ENCODE measurements at regions not wholly inside any gene's neighbourhood (a gene's known extent, or its start where the extent isn't known, plus 50 kb on each side); places are given as distances from the start of the nearest gene placed in this dataset.

- Histone ChIP-seq H3K4me1 (ENCODE audit: low read depth) (no peaks in the 10 kb centered on the region), H3K27me3 (no peaks in the 10 kb centered on the region), H3K9me3 (ENCODE audit: low read depth) (no peaks in the 10 kb centered on the region), H3K27ac (no peak overlapping the region), H3K36me3 (no peaks in the 10 kb centered on the region), H3K4me3 (no peak overlapping the region)
- peak in 1 of 2 donors; percentile 38 for DNase-seq (ENCODE audit: low read depth in 1 of 2, low spot score in 1 of 2)
- no peak for TF ChIP-seq CTCF (IDR thresholded peaks at IDR 0.05; ENCODE audit: low read depth, low read length)
Measured at GRCh38 chr2:180443888-180444287, 436.8 kb upstream of the CWC22 start.

DNA sequence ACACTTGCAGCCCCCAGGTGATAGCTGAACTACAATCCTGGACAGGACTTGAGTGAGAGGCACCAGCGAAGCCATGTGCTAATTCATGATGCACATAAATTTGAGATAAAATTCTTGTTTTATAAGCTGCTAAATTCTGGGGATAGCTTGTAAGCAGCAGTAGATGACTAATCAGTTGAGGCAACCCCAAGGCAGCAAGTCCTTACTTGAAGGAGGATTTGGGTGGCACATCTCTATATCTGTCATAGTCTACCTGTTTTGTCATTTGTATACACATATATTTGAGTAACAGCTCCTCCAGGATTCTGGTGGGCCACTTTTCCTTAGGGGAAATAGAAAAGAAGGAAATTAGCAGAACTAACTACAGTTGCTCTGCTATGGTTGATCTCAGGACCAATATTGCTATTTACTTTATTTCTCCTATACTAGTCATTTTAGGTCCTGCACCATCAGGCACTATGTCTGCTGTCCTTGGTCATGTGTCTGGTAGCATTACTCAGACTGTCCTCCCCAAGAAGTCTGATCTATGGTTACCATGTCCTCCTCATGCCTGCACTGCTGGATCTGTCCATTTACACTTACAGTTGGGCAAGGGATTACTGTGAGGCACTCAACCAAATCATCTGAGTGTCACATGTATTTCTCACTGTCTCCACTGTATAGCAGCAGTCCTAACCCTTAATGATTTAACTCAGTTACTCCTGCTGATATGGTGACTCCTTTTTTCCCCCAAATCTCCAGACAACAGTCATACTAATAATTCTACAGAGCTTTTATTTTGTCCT, 436.0 kb upstream of the CWC22 start:
- no peaks in the 10 kb centered on the region for H3K36me3 ChIP-seq
- no peak overlapping the region for H3K4me3 ChIP-seq
- H3K9me3 ChIP-seq (ENCODE audit: low read depth), result no peaks in the 10 kb centered on the region
- no peaks in the 10 kb centered on the region for H3K4me1 ChIP-seq (ENCODE audit: low read depth)
- no peak for TF ChIP-seq CTCF (IDR thresholded peaks at IDR 0.05; ENCODE audit: low read depth, low read length)
- DNase-seq (ENCODE audit: low read depth in 1 of 2, low spot score in 1 of 2), result no peak
- no peak overlapping the region for H3K27ac ChIP-seq
- no peaks in the 10 kb centered on the region for H3K27me3 ChIP-seq

- no peak overlapping the region for H3K27ac ChIP-seq
- TF ChIP-seq CTCF (IDR thresholded peaks at IDR 0.05; ENCODE audit: low read depth, low read length), result no peak
- H3K4me3 ChIP-seq, result no peak overlapping the region
- no peaks in the 10 kb centered on the region for H3K9me3 ChIP-seq (ENCODE audit: low read depth)
- H3K36me3 ChIP-seq, result no peaks in the 10 kb centered on the region
- no peaks in the 10 kb centered on the region for H3K4me1 ChIP-seq (ENCODE audit: low read depth)
- H3K27me3 ChIP-seq, result no peaks in the 10 kb centered on the region
- DNase-seq (ENCODE audit: low read depth in 1 of 2, low spot score in 1 of 2), result no peak
Measured at GRCh38 chr2:180419212-180419611, 412.1 kb upstream of the CWC22 start.

DNA sequence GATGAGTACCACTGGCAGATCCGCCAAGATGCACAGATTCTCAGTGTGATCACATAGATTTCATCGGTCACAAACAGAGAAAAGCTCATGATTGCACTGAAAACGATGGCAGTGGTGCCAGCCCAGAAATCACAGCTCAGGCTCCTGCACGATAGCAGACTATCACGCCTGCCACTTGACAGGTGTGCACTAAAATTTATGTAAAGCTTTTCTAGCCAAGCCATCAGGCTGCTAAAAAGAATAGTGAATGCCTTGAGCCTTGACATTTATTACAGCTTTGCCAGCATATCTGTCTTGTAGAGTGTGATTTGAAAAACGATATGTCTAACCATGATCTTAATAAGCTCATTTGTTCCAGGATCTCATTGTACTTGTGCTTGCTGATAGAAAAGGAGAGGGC, 409.5 kb upstream of the CWC22 start:
- Histone ChIP-seq H3K27me3 (no peaks in the 10 kb centered on the region), H3K4me3 (no peak overlapping the region), H3K36me3 (no peaks in the 10 kb centered on the region), H3K9me3 (ENCODE audit: low read depth) (no peaks in the 10 kb centered on the region), H3K27ac (no peak overlapping the region), H3K4me1 (ENCODE audit: low read depth) (peaks cover 8% of the 10 kb centered on the region)
- DNase-seq (ENCODE audit: low read depth in 1 of 2, low spot score in 1 of 2), result no peak
- TF ChIP-seq CTCF (IDR thresholded peaks at IDR 0.05; ENCODE audit: low read depth, low read length), result no peak

- Histone ChIP-seq H3K36me3 (no peaks in the 10 kb centered on the region), H3K27ac (no peak overlapping the region), H3K9me3 (ENCODE audit: low read depth) (no peaks in the 10 kb centered on the region), H3K27me3 (no peaks in the 10 kb centered on the region), H3K4me1 (ENCODE audit: low read depth) (peaks cover 18% of the 10 kb centered on the region), H3K4me3 (no peak overlapping the region)
- no peak for DNase-seq (ENCODE audit: low read depth in 1 of 2, low spot score in 1 of 2)
- no peak for TF ChIP-seq CTCF (IDR thresholded peaks at IDR 0.05; ENCODE audit: low read depth, low read length)
Measured at GRCh38 chr2:180413336-180413735, 406.2 kb upstream of the CWC22 start.
